ENCODE measurements at regions not wholly inside any gene's neighbourhood (a gene's known extent, or its start where the extent isn't known, plus 50 kb on each side); places are given as distances from the start of the nearest gene placed in this dataset.

DNA sequence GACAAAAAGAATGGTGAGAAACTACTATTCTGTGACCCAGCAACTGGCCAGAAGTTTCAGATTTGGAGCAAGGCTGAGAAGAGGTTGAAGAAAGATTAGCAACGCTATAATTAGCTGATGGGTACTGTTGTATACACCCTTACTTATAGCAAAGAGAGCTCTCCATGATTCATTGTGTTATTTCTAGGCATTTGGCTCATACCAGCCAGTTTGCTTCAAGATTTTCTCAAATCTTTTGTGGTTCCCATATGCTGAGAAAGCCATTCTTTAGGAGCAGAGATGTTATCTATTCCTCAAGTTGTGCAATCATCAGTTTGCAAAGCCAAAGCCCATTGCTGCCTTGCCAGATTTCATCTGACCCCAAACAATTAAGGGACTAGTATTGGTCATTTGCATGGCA is 179.4 kb downstream of the ETS1 start:
- DNase-seq (ENCODE audit: low spot score) = no peak

DNA sequence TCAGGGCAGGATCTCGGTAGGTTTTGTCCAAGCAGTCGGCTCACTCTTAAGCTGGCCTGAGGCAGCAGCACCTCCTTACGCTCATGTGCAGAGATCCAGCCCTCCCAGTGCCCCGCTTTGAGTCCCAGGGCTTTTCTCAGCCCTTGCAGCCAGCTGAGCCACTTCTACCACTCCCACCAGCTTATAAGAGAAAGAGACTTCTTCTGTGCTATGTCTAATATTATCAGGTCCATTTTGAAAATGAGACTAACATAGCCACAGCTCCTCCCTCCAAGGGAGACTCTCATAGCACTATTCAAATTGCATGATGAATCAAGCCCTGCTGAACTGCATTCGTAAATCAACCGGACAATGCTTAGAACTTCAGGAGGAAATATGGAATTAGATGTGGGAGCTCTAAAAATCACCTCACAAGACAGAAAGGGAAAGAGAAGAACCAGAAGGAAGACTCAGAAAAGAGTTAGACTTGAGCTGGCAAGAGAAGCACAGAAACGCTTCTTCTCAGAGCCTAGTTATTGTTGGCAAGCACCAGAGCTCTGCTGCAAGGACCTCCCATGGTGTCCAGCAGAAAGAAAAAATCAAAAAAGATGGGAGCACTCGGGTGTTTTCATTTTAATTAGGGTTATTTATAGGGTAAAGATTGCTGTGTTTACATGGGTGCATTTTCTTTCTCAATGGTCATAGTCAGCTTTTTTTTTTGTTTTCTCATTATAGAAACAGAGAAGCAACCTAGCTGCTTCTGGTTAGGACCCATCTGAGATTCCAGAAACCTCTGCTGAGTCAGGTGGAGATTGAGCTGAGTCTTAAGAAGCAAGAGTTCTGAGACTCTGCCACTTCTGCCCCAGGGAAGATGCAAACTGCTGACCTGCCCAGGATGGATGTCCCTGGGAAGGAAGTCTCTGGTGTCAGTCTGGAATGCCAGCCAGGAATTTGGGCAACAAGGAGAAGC is 181.4 kb downstream of the ETS1 start:
- no peak for DNase-seq (ENCODE audit: low spot score)

DNA sequence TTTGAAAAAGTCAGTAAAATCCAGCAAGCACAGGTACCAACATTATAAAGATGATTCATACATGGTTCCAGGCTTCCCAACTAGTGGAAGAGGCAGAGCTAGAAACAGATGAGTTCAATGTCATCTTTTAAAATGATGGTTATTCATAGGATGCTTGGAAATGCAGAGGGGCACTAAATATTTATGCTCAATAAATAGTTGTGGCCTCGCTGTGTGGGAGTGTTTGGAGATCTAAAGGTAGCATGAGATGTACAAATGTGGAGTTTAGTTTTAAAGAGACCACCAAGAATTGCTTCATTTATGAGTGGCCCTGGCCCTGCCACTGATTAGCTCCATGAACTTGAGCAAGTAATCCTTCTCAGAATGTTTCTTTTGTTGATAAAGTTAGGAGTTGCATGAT is 182.2 kb downstream of the ETS1 start:
- no peak for DNase-seq (ENCODE audit: low spot score)

DNA sequence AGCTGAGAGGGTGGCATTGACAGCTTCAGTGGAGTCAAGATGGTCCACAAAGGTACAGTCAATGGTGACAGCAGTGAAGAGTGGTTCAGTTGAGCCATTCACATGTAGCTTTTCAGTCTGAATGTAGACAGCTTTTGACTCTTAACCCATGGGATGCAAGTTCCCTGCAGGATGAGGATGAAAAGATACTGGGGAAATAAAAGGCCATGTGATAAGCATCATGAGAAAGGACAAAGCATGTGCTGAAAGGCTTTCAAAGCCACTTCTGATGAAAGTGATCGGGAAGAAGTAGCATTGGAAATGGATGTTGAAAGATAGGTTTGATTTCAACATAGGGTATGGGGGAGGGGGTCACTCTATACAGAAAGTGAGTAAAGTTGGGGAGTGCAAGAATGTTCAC is 182.9 kb downstream of the ETS1 start:
- DNase-seq (ENCODE audit: low spot score) = no peak

DNA sequence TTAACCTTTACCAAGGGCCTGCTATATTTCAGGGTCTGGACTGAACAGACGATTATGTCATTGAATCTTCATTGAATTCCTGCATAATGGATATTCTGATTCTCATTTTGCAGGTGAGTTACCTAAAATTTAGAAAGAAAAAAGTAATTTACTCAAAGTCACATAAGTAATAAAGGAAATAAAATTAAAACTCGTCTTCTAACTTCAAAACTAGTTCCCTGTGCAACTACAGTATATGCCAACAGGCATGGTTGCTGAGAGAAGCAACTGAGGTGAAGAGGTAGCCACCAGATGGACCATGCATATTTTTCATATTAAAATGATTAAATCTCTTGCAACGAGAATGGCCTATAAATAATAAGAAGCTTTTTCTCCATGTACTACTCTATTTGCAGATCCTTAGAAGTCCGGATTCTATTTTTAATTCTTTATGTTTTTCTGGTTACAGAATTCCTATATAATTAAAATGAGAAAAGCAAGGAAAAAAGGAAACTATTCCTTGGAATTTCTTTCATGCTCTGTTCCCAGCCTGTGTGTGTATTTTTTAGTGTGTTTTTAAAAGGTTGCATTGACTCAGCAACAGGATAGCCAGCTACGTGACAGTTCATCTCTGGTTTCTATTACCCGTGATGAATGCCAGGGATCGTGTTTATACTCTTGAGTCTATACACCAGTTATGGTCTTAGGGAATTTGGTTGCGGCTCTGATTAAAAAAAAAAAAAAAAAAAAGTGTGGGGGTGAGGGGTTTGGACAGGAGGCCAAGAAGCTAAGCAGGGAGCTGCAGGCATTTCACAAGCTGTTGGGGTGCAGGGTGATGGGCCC is 186.8 kb downstream of the ETS1 start:
- no peak for DNase-seq (ENCODE audit: low spot score)

DNA sequence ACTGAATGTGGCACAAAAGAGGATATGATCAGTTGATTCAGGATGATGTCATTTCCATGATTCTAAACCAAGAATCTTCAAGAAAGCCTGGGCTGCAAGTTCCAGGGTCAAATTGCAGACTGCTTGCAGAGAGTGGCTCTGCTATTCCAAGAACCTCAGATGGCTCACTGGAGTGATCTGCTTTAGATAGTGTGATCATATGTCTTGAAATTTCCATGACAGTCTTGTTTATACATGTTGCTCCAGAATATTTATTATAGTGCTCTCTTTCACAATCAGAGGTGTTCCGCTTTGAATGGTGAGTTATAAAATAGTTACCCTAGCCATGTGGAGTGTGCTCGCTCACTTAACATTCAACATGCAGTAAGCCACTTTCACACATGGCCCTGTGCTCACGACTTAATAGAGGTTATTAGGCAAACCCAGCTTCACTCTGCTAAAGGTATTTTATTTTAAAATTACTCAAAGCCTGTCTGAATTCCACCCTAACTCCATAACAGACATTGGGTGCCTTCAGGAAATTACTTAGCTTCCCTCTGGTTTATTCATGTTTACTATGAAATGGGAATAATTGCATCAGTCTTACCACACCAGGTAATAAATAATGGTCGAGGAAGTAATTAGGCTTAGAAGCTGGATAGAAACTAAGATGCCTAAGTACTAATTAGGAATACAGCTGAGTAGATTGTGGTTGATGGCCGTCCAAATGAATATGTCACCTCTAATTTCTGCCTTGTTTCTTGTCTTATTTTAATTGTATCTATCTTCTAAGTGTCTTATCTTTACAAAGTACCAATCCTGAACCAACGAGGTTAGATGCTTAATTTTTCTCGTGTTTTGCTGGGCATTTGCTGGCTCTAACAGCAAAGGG is 187.9 kb downstream of the ETS1 start:
- no peak for DNase-seq (ENCODE audit: low spot score)

DNA sequence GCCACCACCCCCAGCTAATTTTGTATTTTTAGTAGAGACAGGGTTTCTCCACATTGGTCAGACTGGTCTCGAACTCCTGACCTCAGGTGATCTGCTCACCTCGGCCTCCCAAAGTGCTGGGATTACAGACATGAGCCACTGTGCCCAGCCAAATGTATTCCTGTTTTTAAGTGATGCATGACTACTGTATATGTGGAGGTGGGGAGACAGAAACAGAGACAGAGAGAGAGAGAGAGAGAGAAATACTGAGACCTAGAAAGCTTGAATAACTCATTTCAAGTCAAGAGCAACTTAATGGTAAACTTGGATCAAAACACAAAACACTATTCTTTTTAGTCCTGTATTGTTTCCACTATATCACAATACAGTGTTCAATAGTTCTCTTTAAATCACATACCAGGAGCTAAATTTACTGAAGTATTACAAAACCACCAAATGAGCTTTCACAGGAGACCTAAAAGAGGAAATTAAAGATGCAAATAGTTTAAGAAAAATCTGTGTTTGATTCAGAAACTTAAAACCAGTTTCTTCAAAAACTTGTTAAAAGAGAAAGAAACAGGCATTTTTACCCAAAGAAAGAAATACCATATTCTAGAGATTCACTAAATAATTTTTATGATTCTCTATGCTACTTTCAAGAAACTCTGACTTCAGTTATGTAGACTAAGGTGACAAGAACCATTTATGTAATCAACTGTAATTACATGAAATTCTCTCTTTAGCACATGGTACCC is 188.7 kb downstream of the ETS1 start:
- DNase-seq (ENCODE audit: low spot score) = no peak

DNA sequence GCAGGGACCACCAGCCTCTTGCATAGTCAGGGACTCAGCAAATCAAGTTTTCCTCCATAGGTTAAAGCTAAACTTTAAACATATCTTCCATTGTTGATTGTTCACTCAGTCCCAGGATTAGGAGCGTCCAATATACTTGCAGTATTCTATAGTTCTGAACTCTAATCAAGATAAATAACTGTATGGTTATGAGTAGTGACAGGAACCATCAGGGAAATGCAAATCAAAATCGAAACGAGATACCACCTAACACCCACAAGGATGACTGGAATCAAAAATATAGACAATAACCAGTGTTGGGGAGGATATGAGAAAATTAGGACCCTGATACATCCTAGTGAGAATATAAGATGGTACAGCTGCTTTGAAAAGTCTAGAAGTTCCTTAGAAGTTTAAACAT is 190.0 kb downstream of the ETS1 start:
- DNase-seq (ENCODE audit: low spot score) = no peak

DNA sequence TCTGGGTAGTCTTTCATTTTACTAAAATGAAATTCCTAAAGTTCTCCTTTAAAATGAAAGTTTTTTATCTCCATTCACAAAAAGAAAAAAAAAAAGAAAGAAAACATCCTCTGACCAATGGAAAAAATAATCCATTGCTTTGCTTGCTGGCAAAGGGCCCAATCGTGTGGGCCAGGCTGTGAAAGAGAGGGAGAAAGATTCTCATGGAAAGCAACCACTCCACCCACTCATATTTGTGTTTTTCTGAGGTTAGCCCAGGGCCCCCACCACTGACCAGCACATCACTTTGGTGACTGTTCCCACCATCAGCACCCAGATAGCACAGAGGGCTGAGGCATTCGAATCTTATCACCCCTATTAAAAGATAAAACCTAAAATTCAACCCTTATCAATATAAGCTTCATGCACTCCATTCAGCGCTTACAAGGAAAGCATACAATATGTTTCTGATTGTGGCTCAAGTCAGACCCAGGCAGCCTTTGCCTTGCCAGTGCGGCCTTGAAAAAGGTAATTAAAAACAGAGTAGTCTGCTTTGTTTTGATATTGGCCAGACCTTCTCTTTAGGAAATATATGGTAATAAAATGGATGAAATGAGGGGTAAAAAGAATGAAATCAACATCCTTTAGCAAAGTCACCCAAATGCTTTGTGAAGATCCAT is 192.8 kb downstream of the ETS1 start:
- no peak for DNase-seq (ENCODE audit: low spot score)

DNA sequence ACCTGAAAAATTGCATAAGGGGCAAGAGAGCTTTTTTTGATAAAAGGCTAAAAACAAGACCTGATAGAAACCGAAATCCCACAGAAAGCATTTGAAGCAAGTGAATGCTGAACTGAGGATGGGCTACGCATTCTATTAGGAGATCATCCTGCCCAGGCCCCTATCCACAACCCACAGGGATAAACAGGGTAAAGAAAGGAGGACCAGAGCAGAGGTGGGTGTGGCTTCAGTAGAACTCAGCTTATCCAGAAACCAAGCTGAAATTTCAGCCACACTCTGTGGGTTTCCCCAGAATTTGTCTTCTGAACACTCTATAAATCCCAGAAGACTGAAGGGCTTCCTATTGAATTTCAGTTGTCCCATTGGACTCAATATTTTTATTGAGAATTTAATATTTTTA is 195.1 kb downstream of the ETS1 start:
- no peak for DNase-seq (ENCODE audit: low spot score)

DNA sequence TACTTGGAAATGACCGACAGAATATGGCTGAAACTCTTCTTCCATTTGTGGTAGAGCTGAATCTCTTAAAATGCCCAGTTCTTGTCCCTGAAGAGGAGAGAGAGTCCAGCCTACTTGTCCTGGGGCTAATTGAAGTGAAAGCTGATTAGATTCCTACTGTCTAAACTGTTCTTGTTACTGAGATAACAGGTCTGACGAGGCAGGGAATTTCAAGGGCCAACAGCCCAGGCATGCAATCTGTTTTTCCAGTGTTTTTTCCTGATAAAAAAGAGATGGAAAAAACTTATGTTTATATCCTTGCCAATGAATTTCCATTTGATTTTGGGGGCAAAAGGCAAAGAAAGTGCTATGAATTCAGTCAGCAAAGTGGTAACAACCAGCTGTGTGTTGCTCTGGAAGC is 195.5 kb downstream of the ETS1 start:
- no peak for DNase-seq (ENCODE audit: low spot score)

DNA sequence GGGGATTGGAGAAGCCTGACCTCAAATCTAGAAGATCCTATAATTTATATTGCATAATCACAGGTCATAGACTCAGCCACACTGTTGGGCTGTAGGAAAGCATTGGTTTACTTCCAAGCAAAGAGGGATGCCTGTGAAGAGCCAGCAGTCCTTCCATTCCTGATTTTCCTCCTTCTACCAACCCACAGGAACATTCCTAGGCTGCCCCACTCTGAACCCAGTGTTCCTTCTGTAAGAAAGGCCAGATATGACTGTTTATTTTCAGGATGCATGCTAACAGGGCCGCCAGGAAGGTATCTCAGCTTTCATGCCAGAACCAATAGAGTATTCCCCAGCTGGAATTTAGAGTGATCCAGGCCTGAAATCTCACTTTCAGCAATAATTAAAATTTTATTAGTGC is 197.1 kb downstream of the ETS1 start:
- DNase-seq (ENCODE audit: low spot score) = no peak

DNA sequence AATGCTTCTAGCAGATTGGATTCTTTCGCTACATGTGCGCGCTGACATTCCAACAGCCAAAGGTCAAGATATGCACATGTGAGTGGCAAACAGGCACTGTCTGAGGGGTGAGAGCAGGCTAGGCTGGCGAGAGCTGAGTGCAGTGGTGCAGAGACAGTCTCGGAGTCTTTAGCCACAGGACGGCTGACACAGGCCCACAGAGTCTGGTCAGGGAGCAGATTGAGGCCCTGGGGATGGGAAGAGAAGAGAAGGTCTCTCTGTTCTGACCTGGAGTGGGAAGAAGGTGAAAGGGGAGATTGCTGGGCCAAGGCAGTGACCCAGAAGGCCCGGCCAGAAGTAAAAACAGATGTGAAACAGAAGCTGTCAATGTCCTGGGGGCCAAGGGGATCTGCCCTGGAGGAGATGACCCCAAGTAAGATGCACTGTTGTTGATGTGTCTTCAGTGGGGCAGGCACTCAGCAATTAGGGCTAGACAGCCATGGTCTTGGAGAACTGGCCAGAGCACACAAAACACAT is 197.8 kb downstream of the ETS1 start:
- DNase-seq (ENCODE audit: low spot score) = no peak

DNA sequence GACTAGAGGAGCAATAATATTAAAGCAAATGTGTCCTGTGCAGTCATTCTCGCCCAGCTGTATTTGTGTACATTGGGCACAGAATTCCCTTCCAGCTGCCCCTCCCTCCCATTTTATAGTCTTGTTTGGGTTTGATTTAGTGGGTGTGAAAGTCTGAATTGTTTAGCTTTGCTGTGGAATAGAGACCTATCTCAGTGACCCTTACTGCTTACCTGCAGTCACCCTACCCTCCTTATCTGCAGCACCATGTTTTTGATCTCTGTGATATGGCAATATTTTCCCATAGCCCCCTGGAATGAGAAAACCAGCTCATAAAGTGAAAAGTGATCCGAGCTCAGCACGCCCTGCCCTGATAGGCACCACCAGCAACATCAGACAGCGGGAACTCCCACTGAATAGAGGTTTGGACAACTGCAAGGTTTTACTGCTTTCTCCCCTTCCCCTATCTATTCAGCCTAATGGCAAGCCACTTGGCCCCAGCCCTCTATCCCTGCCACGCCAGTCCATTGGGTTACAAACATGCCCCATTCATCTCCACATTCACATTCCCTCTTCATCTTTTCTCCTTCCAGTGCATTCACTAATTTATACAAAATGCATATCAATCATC is 199.0 kb downstream of the ETS1 start:
- no peak for DNase-seq (ENCODE audit: low spot score)

DNA sequence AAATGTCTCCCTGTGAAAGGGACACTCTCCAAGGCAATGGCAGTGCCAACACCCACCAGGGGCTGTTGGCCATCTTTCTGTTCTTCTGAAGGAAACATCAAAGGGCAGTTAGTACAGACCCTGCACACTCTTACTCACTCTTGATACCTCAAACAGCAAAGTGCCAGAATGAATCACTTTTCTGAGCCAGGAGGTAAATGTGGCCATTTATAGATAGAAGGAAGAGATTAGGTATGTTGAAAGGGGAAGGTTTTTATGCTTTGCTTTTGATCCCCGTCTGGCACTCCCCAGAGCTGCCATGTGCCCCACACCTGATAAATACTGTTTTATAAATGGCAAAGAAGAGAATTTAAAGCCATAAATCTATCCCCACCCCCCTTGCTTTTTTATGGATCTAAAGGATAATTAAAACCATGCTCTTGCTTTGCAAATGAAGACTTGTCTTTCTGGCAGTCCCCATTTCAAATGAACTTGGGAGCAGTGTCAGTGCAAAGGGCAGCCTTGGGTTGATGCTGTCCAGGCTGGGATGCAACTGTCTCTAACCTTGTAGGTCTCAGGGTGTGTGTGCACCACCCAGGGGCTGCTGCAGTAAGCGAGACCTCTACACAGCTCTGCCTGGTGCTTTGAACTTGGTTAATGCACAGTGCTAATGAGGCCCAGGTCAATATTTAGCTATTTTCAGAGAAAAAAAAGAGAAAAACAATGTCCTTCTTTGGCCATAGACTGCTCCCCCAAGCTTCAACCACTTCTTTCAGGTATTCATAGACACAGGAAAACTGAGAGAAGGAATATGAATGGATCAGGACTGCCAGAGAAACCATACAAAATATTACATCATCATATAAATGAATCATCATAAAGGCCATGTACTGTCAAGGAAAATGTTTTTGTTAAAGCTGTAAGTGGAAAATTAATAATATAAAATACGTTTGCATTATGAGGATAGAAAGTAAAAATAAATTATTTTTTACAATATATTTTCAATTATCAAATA is 207.5 kb downstream of the ETS1 start:
- DNase-seq (ENCODE audit: low spot score) = no peak

DNA sequence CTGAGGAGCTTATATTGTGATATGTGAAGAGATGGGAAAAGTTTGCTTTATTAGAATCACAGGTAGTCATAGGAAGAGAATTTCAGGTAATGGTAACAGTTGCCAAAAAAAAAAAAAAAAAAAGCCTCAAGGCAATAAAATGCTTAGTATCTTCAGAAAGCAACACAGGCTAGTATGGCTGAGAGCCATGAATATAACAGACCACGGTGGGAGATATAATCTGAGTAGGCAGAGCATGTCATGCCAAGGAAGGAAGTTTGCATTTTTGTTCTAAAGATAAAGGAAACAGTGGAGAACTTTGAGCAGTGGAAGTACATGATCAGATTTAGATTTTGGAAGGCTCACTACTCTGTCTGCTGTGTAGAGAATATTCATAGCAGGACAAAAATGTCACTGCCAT is 211.4 kb downstream of the ETS1 start:
- no peak for DNase-seq (ENCODE audit: low spot score)

DNA sequence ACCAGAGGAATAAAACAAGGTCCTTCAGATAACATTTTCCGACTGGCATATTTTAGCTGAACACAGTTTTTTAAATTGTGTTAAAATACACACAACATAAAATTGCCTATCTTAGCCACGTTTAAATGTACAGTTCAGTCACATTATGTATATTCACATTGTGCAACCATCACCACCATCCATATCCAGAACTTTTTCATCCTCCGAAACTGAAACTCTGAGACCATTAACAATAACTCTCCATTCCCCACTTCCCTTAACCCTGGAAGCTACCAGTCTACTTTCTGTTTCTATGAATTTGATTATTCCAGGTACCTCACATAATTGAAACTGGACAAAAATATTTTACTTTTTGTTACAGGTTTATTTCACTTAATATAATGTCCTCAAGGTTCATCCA is 213.3 kb downstream of the ETS1 start:
- DNase-seq (ENCODE audit: low spot score) = no peak

DNA sequence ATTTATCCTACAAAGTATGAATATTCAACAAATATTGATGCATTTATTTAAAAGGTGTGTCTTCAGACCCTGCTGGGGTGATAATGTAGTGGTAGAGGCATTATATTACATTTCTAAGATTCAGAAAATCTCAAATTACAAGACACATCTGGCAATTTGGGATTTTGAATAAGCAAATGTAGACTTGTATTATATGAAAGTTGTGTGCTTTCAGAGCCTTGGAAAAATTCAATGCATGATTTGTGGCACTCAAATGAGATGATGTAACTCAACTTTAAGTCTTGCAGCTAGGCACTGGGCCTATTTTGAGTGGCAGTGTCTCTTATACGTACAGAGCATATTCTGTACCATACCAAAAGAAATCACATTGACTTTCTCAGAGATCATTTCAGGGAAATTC is 214.4 kb downstream of the ETS1 start:
- no peak for DNase-seq (ENCODE audit: low spot score)

DNA sequence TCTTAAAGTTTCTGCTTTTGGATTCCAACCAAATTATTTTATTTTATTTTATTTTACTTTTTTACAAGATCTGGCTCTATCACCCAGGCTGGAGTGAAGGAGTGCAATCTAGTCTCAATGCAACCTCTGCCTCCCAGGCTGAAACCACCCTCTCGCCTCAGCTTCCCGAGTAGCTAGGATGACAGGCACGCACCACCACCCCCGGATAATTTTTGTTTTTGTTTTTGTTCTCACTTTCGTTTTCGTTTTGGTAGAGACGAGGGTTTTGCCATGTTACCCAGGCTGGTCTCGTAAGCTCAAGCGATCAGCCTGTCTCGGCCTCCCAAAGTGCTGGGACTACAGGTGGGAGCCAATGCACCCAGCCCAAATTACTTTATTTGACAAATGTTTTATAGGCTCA is 219.8 kb downstream of the ETS1 start:
- DNase-seq (ENCODE audit: low spot score) = no peak
